DOHH2 (cell line): ENCODE measurements at regions not wholly inside any gene's neighbourhood (a gene's known extent, or its start where the extent isn't known, plus 50 kb on each side); places are given as distances from the start of the nearest gene placed in this dataset.

Source experiments
- H3F3A ChIP-seq: fragments of 200-600 bp; sonication (generic), shearing (Covaris generic); 2 replicates; pipeline ENCODE4 v1.6.0; 2016; ENCODE audit warnings: antibody characterized with exemption, mild to moderate bottlenecking; ENCODE audit not compliant: control insufficient read depth, insufficient read depth
- H3K27ac ChIP-seq: fragments of 200-600 bp; sonication (generic); 2 replicates; pipeline ENCODE4 v1.5.1; 2014; ENCODE audit warnings: low read depth, mild to moderate bottlenecking, low read length, moderate library complexity
- H3K27me3 ChIP-seq: fragments of 200-600 bp; sonication (generic); 2 replicates; pipeline ENCODE4 v1.6.1; 2014; ENCODE audit warnings: mild to moderate bottlenecking, low read length, mixed read lengths; ENCODE audit not compliant: control insufficient read depth
- H3K36me3 ChIP-seq: fragments of 200-600 bp; sonication (generic); 2 replicates; pipeline ENCODE4 v1.6.1; 2014; ENCODE audit warnings: mild to moderate bottlenecking, low read length, moderate library complexity, mixed read lengths; ENCODE audit not compliant: control insufficient read depth
- H3K4me1 ChIP-seq: fragments of 200-600 bp; sonication (generic); 2 replicates; pipeline ENCODE4 v1.6.1; 2014; ENCODE audit warnings: mild to moderate bottlenecking, low read length, mixed read lengths; ENCODE audit not compliant: control insufficient read depth
- H3K4me2 ChIP-seq: fragments of 200-600 bp; sonication (generic); 2 replicates; pipeline ENCODE4 v1.6.0; 2014; ENCODE audit warnings: mild to moderate bottlenecking, low read length, moderate library complexity
- H3K4me3 ChIP-seq: fragments of 200-600 bp; sonication (generic); 2 replicates; pipeline ENCODE4 v1.5.1; 2014; ENCODE audit warnings: mild to moderate bottlenecking, low read length, mixed read lengths
- H3K79me2 ChIP-seq: fragments of 200-600 bp; sonication (generic); 2 replicates; pipeline ENCODE4 v1.6.1; 2014; ENCODE audit warnings: mild to moderate bottlenecking, low read length, mixed read lengths; ENCODE audit not compliant: control insufficient read depth
- H3K9me2 ChIP-seq: fragments of 200-600 bp; sonication (generic); replicated peaks from 2 replicates; pipeline ENCODE4 v1.6.1; 2014; ENCODE audit warnings: mild to moderate bottlenecking, low read length, mixed read lengths; ENCODE audit not compliant: control insufficient read depth
- H3K9me3 ChIP-seq: fragments of 200-600 bp; sonication (generic); 2 replicates; pipeline ENCODE4 v1.6.1; 2014; ENCODE audit warnings: antibody characterized with exemption, low read length, mixed read lengths; ENCODE audit not compliant: control insufficient read depth, insufficient read depth
- H4K20me1 ChIP-seq: fragments of 200-600 bp; sonication (generic); 2 replicates; pipeline ENCODE4 v1.6.0; 2014; ENCODE audit warnings: low read depth, mild to moderate bottlenecking, antibody characterized with exemption, low read length, moderate library complexity; ENCODE audit not compliant: control insufficient read depth, insufficient read depth
- EZH2phosphoT487 ChIP-seq: fragments of 200-600 bp; sonication (generic); IDR thresholded peaks from 2 replicates; pipeline ENCODE4 v1.6.1; 2017; ENCODE audit warnings: borderline replicate concordance, mild to moderate bottlenecking, antibody characterized with exemption, low read length, moderate library complexity, mixed read lengths
- TF ChIP-seq, protein P1 (sequence below): fragments of 200-600 bp; sonication (generic); IDR thresholded peaks from one replicate; pipeline ENCODE4 v1.5.1; 2014; ENCODE audit warnings: antibody characterized with exemption, mild to moderate bottlenecking, low read depth, low read length; ENCODE audit not compliant: poor library complexity, severe bottlenecking

DNA sequence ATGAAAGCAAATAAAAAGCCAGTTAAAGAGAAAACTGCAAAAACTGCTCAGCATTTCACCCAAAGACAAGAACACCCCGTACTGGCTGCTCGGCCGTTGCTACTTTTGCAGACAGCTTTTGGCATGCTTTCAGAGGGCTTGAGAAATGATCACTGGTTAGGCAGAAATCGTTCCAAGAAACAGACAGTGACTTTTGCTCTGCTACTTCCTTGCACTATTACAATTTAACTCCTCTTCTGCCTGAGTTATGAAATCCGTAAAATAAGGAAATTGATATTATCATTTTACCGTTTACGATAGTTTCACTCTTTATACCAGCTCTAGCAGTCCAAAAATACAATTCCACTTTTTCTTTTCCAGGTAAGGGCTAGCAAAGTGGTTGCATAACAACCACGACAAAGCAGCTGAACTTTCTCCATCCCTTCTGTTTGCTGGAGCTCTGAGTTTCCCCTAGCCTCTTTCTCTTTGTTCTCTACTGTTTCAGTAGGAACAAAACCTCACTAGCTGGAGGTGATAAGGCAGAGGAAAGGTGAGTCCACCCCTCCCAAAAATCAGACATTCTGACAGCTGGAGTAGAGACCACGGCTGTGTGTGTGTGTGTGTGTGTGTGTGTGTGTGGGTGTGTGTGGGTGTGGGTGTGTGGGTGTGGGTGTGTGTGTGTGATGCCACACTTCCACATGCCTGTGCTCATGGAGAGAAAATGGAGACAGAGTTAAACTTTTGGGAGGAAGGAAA lies 191.8 kb upstream of the RREB1 start:
- H3K9me2 ChIP-seq, result no peaks in the 10 kb centered on the region
- H3K4me2 ChIP-seq, result no peak overlapping the region
- no peak for TF ChIP-seq EZH2phosphoT487
- TF ChIP-seq, protein P1, sequence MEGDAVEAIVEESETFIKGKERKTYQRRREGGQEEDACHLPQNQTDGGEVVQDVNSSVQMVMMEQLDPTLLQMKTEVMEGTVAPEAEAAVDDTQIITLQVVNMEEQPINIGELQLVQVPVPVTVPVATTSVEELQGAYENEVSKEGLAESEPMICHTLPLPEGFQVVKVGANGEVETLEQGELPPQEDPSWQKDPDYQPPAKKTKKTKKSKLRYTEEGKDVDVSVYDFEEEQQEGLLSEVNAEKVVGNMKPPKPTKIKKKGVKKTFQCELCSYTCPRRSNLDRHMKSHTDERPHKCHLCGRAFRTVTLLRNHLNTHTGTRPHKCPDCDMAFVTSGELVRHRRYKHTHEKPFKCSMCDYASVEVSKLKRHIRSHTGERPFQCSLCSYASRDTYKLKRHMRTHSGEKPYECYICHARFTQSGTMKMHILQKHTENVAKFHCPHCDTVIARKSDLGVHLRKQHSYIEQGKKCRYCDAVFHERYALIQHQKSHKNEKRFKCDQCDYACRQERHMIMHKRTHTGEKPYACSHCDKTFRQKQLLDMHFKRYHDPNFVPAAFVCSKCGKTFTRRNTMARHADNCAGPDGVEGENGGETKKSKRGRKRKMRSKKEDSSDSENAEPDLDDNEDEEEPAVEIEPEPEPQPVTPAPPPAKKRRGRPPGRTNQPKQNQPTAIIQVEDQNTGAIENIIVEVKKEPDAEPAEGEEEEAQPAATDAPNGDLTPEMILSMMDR, result no peak
- peaks cover 36% of the 10 kb centered on the region for H3K27me3 ChIP-seq
- no peaks in the 10 kb centered on the region for H3K4me1 ChIP-seq
- H3F3A ChIP-seq, result no peaks in the 10 kb centered on the region
- H3K79me2 ChIP-seq, result no peaks in the 10 kb centered on the region
- H3K4me3 ChIP-seq, result no peak overlapping the region
- H4K20me1 ChIP-seq, result no peaks in the 10 kb centered on the region
- H3K27ac ChIP-seq, result no peak overlapping the region
- H3K9me3 ChIP-seq, result no peaks in the 10 kb centered on the region
- no peaks in the 10 kb centered on the region for H3K36me3 ChIP-seq

DNA sequence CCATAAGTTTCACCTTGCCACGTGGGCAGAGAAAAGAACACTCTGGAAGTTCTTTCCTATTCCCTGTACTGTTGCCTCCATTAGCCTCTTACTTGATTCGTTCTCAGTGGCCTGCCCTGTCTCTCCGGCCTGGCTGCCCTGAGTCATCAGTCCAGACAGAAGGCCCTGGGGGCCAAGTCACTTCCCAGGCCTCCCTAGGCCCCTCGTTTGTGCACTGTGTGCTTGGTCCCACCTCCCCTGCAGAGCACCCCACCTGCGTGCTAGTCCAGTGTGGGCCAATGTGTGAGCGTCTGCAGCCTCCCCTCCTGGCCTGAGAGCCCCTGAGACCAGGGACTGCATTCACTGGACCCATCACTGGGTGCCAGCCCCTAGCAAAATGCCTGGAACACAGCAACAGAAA lies 191.2 kb upstream of the RREB1 start:
- TF ChIP-seq, protein P1, result no peak
- no peak for TF ChIP-seq EZH2phosphoT487
- no peaks in the 10 kb centered on the region for H3K79me2 ChIP-seq
- no peak overlapping the region for H3K27ac ChIP-seq
- H3F3A ChIP-seq, result no peaks in the 10 kb centered on the region
- H4K20me1 ChIP-seq, result no peaks in the 10 kb centered on the region
- no peaks in the 10 kb centered on the region for H3K36me3 ChIP-seq
- H3K4me1 ChIP-seq, result no peaks in the 10 kb centered on the region
- no peaks in the 10 kb centered on the region for H3K9me2 ChIP-seq
- H3K27me3 ChIP-seq, result peaks cover 36% of the 10 kb centered on the region
- H3K4me3 ChIP-seq, result no peak overlapping the region
- H3K9me3 ChIP-seq, result no peaks in the 10 kb centered on the region
- no peak overlapping the region for H3K4me2 ChIP-seq

DNA sequence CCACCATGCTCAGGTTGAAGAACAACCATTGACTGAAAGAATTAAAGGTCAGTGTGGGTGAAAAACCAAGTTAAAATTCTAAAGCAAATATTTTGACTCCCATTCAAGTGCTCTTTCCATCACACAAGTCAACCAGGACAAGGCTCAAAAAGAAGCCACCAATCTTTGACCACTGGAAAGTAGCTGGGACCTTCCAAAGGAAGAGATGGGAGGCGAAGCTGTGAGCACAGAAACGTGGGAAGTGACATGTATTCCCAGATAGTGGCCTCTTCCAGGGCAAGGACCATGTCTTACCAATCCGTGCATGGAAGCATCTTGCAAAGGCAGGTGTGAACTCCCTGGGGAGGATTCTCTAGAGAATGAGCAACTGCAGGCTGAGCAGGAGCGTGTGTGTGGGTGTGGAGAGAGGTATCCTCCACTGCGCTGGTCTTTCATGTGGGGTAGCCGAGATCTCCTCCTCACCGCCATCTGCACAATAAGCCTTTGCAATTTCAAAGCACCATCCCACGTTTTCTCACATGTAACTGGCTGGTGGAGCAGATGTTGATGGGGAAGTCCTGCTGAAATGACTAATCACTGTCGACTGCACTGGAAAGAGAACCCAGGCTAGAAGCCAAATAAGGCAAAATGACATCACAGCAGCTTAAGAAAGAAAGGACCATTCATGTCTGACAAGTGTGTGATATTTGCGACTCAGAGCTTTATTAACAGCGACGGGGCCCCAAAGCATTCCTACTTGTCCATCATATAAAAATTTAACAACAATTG lies 189.4 kb upstream of the RREB1 start:
- Histone ChIP-seq H3K27me3 (peaks cover 26% of the 10 kb centered on the region), H3K9me2 (no peaks in the 10 kb centered on the region), H3K27ac (no peak overlapping the region), H3K79me2 (no peaks in the 10 kb centered on the region), H3K9me3 (no peaks in the 10 kb centered on the region), H4K20me1 (no peaks in the 10 kb centered on the region), H3K36me3 (no peaks in the 10 kb centered on the region), H3K4me2 (no peak overlapping the region), H3F3A (no peaks in the 10 kb centered on the region), H3K4me1 (no peaks in the 10 kb centered on the region), H3K4me3 (no peak overlapping the region)
- TF ChIP-seq, protein P1, result no peak
- TF ChIP-seq EZH2phosphoT487, result no peak
